ENCODE measurements at regions not wholly inside any gene's neighbourhood (a gene's known extent, or its start where the extent isn't known, plus 50 kb on each side); places are given as distances from the start of the nearest gene placed in this dataset.

DNA sequence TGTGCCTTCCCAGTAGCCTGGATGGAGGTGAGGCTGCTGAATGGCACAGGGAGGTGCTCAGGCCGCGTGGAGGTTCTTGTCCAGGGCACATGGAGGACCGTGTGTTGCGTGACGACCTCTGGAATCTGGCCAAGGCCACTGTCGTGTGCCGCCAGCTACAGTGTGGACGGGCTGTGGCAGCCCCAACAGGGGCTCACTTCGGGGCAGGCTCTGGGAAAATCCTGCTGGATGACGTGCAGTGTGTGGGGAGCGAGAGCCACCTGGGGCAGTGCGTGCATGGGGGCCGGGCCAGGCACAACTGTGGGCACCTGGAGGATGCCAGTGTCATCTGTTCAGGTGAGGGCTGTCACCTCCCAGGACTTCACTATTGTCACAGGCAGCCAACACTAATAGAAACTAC lies 50.2 kb upstream of the C10orf120 start:
- Histone ChIP-seq H3T11ph (ENCODE audit: low read length) (no peak overlapping the region), H3K14ac (ENCODE audit: insufficient read depth, low read length) (no peak overlapping the region), H4K8ac (replicated peaks; ENCODE audit: insufficient read length, low read depth, low read length) (no peak overlapping the region), H3K56ac (ENCODE audit: insufficient read length, low read depth, low read length) (no peak overlapping the region), H4K91ac (ENCODE audit: insufficient read length, low read depth, low read length) (no peak overlapping the region), H4K5ac (ENCODE audit: insufficient read length, low read depth, low read length) (no peak overlapping the region), H3K4ac (ENCODE audit: low read depth, low read length) (no peak overlapping the region), H3K27me3 (ENCODE audit: insufficient read depth, low read length) (no peaks in the 10 kb centered on the region), H3K9ac (ENCODE audit: extremely low read depth, insufficient read length, low read length) (no peak overlapping the region), H3K79me2 (ENCODE audit: insufficient read depth, low read length) (no peaks in the 10 kb centered on the region), H2BK5ac (ENCODE audit: insufficient read length, low read length) (no peak overlapping the region), H2AFZ (ENCODE audit: low read length) (no peak overlapping the region), H4K20me1 (ENCODE audit: control insufficient read depth, insufficient read depth, insufficient read length) (no peaks in the 10 kb centered on the region), H3K4me1 (ENCODE audit: insufficient read depth, low read length) (no peaks in the 10 kb centered on the region), H3K79me1 (ENCODE audit: insufficient read depth, low read depth, low read length, poor library complexity, severe bottlenecking) (no peaks in the 10 kb centered on the region), H2BK15ac (ENCODE audit: low read depth, low read length) (no peak overlapping the region), H3K9me3 (ENCODE audit: control insufficient read depth, low read depth, low read length) (no peaks in the 10 kb centered on the region), H2BK20ac (ENCODE audit: low read depth, low read length, poor library complexity, severe bottlenecking) (no peak overlapping the region), H3K18ac (ENCODE audit: insufficient read length, low read depth, low read length) (no peak overlapping the region), H3K4me2 (ENCODE audit: insufficient read depth, insufficient read length, low read length) (no peak overlapping the region), H3K23ac (ENCODE audit: insufficient read length, low read depth, low read length) (no peak overlapping the region), H2AK5ac (ENCODE audit: insufficient read length, low read length) (no peak overlapping the region), H2BK120ac (ENCODE audit: low read depth, low read length, poor library complexity, severe bottlenecking) (no peak overlapping the region), H3K27ac (ENCODE audit: insufficient read length, low read depth, low read length) (no peak overlapping the region), H3K23me2 (ENCODE audit: insufficient read length, low read depth, low read length, poor library complexity, severe bottlenecking) (no peaks in the 10 kb centered on the region), H2BK12ac (ENCODE audit: insufficient read length, low read depth, low read length) (no peak overlapping the region)
- H3K27ac Mint-ChIP-seq: no peak overlapping the region
- no peaks in the 10 kb centered on the region; a peak in 1 of 5 replicates for H3K9me3 Mint-ChIP-seq
- no CpG with 5 or more reads among the region's 13 CpGs for WGBS (ENCODE audit: extremely low coverage, insufficient read length, low lambda C conversion rate)
- no peaks in the 10 kb centered on the region; the same call in 1 of the 2 replicates for H3K27me3 Mint-ChIP-seq (ENCODE audit: low read depth)
- TF ChIP-seq, protein P1, sequence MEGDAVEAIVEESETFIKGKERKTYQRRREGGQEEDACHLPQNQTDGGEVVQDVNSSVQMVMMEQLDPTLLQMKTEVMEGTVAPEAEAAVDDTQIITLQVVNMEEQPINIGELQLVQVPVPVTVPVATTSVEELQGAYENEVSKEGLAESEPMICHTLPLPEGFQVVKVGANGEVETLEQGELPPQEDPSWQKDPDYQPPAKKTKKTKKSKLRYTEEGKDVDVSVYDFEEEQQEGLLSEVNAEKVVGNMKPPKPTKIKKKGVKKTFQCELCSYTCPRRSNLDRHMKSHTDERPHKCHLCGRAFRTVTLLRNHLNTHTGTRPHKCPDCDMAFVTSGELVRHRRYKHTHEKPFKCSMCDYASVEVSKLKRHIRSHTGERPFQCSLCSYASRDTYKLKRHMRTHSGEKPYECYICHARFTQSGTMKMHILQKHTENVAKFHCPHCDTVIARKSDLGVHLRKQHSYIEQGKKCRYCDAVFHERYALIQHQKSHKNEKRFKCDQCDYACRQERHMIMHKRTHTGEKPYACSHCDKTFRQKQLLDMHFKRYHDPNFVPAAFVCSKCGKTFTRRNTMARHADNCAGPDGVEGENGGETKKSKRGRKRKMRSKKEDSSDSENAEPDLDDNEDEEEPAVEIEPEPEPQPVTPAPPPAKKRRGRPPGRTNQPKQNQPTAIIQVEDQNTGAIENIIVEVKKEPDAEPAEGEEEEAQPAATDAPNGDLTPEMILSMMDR (conservative IDR thresholded peaks at IDR 0.05): no peak
- H3K4me3 Mint-ChIP-seq: no peak overlapping the region
- H3K36me3 Mint-ChIP-seq (ENCODE audit: insufficient read depth in 1 of 3, low read depth in 3 of 3): no peaks in the 10 kb centered on the region; a peak in 1 of 7 replicates
- no peaks in the 10 kb centered on the region for H3K4me1 Mint-ChIP-seq
- no peak for DNase-seq
